GM06990 (cell line): ENCODE measurements at regions not wholly inside any gene's neighbourhood (a gene's known extent, or its start where the extent isn't known, plus 50 kb on each side); places are given as distances from the start of the nearest gene placed in this dataset.

ENCODE experiments used
- DNase-seq: peaks from one replicate; pipeline ENCODE4 v3.0.0-alpha.2; 2011; ENCODE audit not compliant: insufficient read length; ENCODE audit errors: extremely low read depth
- H3K27me3 ChIP-seq: replicated peaks from 2 replicates; pipeline ENCODE4 v1.6.0; 2011; ENCODE audit warnings: low read length; ENCODE audit not compliant: control insufficient read depth, insufficient read depth
- H3K36me3 ChIP-seq: 2 replicates; pipeline ENCODE4 v1.5.1; 2011; ENCODE audit warnings: low read length; ENCODE audit not compliant: control insufficient read depth, insufficient read depth
- H3K4me3 ChIP-seq: replicated peaks from 2 replicates; pipeline ENCODE4 v1.5.1; 2011; ENCODE audit warnings: low read depth, mild to moderate bottlenecking, control low read depth, low read length
- CTCF ChIP-seq: IDR thresholded peaks from 2 replicates; pipeline ENCODE4 v1.5.1; 2011; ENCODE audit warnings: low read length, control low read depth, mild to moderate bottlenecking, inconsistent platforms; ENCODE audit not compliant: insufficient read depth, poor library complexity, severe bottlenecking

GRCh38 chr15:93505506-93505905 is 416.5 kb upstream of the RGMA start:
- no peak for DNase-seq
- Histone ChIP-seq H3K36me3 (no peaks in the 10 kb centered on the region), H3K4me3 (no peak overlapping the region), H3K27me3 (no peaks in the 10 kb centered on the region)
- TF ChIP-seq CTCF: no peak

GRCh38 chr15:93501946-93502345 is 412.9 kb upstream of the RGMA start:
- Histone ChIP-seq H3K4me3 (no peak overlapping the region), H3K36me3 (no peaks in the 10 kb centered on the region), H3K27me3 (no peaks in the 10 kb centered on the region)
- no peak for TF ChIP-seq CTCF
- no peak for DNase-seq

GRCh38 chr15:93500155-93500554 is 411.1 kb upstream of the RGMA start:
- DNase-seq: no peak
- TF ChIP-seq CTCF: no peak
- H3K36me3 ChIP-seq: no peaks in the 10 kb centered on the region
- no peaks in the 10 kb centered on the region for H3K27me3 ChIP-seq
- no peak overlapping the region for H3K4me3 ChIP-seq

GRCh38 chr15:93497291-93497690 is 408.3 kb upstream of the RGMA start:
- no peaks in the 10 kb centered on the region for H3K36me3 ChIP-seq
- no peak for DNase-seq
- no peaks in the 10 kb centered on the region for H3K27me3 ChIP-seq
- no peak overlapping the region for H3K4me3 ChIP-seq
- no peak for TF ChIP-seq CTCF

GRCh38 chr15:93496888-93497287 is 407.9 kb upstream of the RGMA start:
- no peak for DNase-seq
- no peaks in the 10 kb centered on the region for H3K36me3 ChIP-seq
- no peak overlapping the region for H3K4me3 ChIP-seq
- H3K27me3 ChIP-seq: no peaks in the 10 kb centered on the region
- no peak for TF ChIP-seq CTCF
